H1 (cell line): ENCODE measurements at regions not wholly inside any gene's neighbourhood (a gene's known extent, or its start where the extent isn't known, plus 50 kb on each side); places are given as distances from the start of the nearest gene placed in this dataset.

Experiments used
- CHD7 ChIP-seq: fragments of 300-600 bp; sonication (generic); IDR thresholded peaks from 2 replicates; pipeline ENCODE4 v1.7.1; 2012; ENCODE audit warnings: low read length, moderate library complexity, mild to moderate bottlenecking, inconsistent platforms; ENCODE audit not compliant: insufficient replicate concordance
- EGR1 ChIP-seq: IDR thresholded peaks from 2 replicates; pipeline ENCODE4 v1.6.1; 2011; ENCODE audit warnings: low read depth, low read length, borderline replicate concordance
- GABPA ChIP-seq: IDR thresholded peaks from 2 replicates; pipeline ENCODE4 v1.6.1; 2011; ENCODE audit warnings: mild to moderate bottlenecking, low read length, moderate library complexity, borderline replicate concordance; ENCODE audit not compliant: insufficient read depth
- HDAC2 ChIP-seq, 2 experiments: fragments of 300-600 bp in 1 of 2; sonication (generic) in 1 of 2; IDR thresholded peaks; 2 replicates each; pipeline ENCODE4 v1.6.1; 2011 to 2012; ENCODE audit warnings: low read depth in 2 of 2, low read length in 2 of 2, mild to moderate bottlenecking in 2 of 2, moderate library complexity in 2 of 2, borderline replicate concordance in 1 of 2, inconsistent platforms in 1 of 2
- KDM5A ChIP-seq: fragments of 200-600 bp; IDR thresholded peaks from 2 replicates; pipeline ENCODE4 v1.7.1; 2012; ENCODE audit warnings: mild to moderate bottlenecking, low read length, inconsistent platforms, mixed read lengths
- RAD21 ChIP-seq, 2 experiments: IDR thresholded peaks in 1 of 2; conservative IDR thresholded peaks in 1 of 2; 2 replicates each; pipeline ENCODE4 v1.6.1; 2011; ENCODE audit warnings: low read depth in 2 of 2, low read length in 2 of 2, improper control_type of control experiment in 1 of 2, inconsistent platforms in 1 of 2, mild to moderate bottlenecking in 1 of 2, moderate library complexity in 1 of 2
- TF ChIP-seq, protein P1 (sequence below): IDR thresholded peaks from 2 replicates; pipeline ENCODE4 v1.6.1; 2012; ENCODE audit warnings: low read length, inconsistent platforms

DNA sequence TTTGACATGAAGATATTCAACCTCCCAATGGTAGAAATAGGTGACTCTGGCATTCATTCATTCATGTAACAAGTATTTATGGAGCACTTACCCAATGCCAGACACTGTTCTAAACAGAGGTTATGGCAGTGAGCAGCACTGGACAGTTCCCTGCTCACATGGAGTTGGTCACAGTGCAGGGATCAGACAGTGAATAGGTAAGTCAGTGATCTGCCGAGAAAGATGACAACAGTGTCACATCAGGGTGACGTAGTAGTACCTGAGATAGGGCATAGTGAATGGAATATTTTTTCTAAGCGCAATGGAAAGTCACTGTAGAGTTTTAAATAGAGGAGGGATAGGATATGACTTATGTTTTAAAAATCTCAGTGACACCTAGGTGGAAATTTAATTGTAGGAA is 791.4 kb upstream of the RBFOX1 start (continued):
- TF ChIP-seq CHD7 (no peak), KDM5A (no peak), EGR1 (no peak), GABPA (no peak), HDAC2 (IDR thresholded peaks at IDR 0.05; ENCODE audit: borderline replicate concordance in 1 of 2, low read depth in 2 of 2, low read length in 2 of 2) (no peak), RAD21 (IDR thresholded peaks at IDR 0.05 in 1 of 2, conservative IDR thresholded peaks at IDR 0.05 in 1 of 2; ENCODE audit: low read depth in 2 of 2, low read length in 2 of 2) (no peak)
- TF ChIP-seq, protein P1, sequence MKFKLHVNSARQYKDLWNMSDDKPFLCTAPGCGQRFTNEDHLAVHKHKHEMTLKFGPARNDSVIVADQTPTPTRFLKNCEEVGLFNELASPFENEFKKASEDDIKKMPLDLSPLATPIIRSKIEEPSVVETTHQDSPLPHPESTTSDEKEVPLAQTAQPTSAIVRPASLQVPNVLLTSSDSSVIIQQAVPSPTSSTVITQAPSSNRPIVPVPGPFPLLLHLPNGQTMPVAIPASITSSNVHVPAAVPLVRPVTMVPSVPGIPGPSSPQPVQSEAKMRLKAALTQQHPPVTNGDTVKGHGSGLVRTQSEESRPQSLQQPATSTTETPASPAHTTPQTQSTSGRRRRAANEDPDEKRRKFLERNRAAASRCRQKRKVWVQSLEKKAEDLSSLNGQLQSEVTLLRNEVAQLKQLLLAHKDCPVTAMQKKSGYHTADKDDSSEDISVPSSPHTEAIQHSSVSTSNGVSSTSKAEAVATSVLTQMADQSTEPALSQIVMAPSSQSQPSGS: no peak
- TF ChIP-seq, all 59 proteins: peak for 0
